HG03432 (cell line): ENCODE measurements at regions not wholly inside any gene's neighbourhood (a gene's known extent, or its start where the extent isn't known, plus 50 kb on each side); places are given as distances from the start of the nearest gene placed in this dataset.

ENCODE experiments used
- ATAC-seq: cut with Tn5 transposase; IDR thresholded peaks from one replicate; pipeline ENCODE4 v1.9.1; 2021; ENCODE audit warnings: mild to moderate bottlenecking, moderate library complexity; ENCODE audit not compliant: unreplicated experiment

DNA sequence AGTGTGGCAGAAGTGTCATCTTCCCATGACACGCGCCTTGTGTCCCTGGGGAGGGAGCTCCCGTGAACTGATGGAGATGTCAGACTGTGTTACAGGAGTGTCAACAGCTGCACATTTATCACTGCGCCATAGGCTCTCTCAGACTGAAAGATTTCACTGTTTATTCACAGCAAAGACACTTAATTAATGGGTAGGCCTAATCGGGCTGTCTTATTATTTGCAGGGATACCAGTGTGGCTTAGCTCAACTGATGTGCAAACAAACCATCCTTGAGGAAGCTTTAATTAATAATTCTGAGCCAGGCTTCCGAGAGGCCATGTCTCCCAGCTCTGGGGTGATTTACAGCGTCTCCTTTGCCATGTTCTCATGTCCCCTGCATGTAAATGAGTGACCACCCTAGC, 771.0 kb downstream of the QKI start:
- no peak for ATAC-seq

- no peak for ATAC-seq
Observed at GRCh38 chr6:164184410-164184809, 769.9 kb downstream of the QKI start.

DNA sequence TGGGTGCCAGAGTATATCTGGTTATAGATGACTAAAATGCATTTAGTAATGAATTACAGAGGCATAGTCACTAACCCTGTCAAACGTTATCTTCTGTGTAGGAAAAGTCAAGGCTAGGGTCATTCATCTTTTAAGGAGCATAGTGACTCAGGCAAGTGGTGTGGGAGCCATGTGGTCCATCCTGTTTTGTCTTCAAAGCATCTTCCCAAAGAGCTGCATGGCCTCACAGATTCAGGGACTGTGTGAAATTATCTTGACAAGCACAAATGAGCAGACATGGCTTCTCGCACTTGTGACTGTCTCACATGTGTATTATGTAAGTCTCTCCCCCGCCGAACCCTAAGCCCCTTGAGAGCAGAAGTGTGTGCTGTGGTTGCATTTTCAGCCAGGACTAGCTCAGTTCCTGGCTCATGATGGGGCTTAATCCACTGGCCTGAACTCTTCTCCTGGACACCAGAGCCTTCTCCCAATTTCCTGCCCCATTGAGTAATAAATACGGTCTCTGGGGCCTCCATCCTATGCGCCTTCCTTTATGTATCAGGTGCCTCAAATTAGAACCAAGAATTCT, 769.1 kb downstream of the QKI start:
- ATAC-seq, result no peak

- ATAC-seq, result no peak
Observed at GRCh38 chr6:164178679-164179332, 764.3 kb downstream of the QKI start.

- ATAC-seq, result no peak
Observed at GRCh38 chr6:164169355-164169754, 754.8 kb downstream of the QKI start.

- ATAC-seq, result no peak
Observed at GRCh38 chr6:164168595-164168994, 754.1 kb downstream of the QKI start.

GRCh38 chr6:164167873-164168405, 753.4 kb downstream of the QKI start:
- ATAC-seq, result no peak

DNA sequence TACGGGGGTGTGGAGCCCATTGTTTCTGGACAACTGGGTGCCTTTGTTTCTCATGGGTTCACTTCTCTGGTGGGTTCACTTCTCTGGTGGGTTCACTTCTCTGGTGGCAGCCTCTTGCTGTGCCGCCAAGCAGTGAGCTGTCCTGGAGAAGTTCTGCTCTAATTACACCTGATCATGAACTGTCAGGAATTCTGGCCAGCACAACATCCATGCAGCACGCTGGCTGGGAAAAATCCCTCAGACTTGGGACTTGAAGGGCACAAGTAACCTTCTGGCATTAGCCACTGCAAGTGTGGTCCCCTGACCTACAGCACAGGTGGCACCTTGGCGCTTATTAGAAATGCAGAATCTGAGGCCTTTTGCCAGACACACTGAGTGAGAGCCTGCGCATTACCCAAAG, 752.5 kb downstream of the QKI start:
- no peak for ATAC-seq

DNA sequence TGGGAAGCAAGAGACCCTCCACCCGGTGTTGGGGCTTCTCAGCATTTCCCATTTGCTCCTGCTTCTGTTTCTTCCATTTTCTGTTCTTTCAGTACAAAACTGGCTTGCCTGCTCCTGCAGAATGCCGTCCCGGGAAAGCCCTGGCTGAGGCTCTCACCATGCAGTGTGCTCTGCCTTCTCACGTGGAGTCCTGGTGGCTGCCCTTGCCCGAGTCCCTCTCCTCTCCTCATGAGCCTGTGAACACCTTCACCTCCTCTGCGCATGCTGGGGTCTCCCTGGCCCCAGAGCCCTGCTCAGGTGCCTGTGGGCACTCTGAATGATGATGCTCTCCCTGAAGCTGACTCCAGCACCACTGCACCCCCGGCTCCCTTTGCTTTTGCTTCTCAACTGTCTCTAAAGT, 752.0 kb downstream of the QKI start:
- no peak for ATAC-seq

- ATAC-seq, result no peak
Observed at GRCh38 chr6:164164876-164165275, 750.4 kb downstream of the QKI start.

GRCh38 chr6:164163239-164163638, 748.7 kb downstream of the QKI start:
- no peak for ATAC-seq

DNA sequence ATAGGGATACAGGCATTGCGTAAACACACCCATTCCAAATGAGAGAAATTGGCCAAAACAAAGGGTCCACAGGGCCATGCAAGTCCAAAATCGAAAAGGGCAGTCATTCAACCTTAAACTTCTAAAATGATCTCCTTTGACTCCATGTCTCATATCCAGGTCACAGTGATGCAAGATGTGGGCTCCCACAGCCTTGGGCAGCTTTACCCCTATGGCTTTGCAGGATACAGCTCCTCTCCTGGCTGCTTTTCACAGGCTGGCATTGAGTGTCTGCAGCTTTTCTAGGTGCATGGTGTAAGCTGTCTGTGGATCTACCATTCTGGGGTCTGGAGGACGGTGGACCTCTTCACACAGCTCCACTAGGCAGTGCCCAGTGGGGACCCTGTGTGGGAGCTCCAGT, 744.5 kb downstream of the QKI start:
- no peak for ATAC-seq

DNA sequence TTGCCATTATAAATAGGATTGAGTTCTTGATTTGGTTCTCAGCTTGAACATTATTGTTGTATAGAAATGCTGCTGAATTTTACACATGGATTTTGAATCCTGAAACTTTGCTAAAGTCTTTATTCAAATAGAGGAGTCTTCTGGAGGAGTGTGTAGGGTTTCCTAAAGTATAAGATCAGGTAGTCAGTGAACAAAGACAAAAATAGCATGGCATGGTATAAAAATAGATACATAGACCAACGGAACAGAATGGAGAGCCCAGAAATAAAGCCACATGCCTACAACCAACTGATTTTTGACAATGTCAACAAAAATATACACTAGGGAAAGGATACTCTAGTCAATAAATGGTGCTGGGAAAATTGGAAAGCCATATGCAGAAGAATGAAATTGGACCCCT, 740.1 kb downstream of the QKI start:
- no peak for ATAC-seq

DNA sequence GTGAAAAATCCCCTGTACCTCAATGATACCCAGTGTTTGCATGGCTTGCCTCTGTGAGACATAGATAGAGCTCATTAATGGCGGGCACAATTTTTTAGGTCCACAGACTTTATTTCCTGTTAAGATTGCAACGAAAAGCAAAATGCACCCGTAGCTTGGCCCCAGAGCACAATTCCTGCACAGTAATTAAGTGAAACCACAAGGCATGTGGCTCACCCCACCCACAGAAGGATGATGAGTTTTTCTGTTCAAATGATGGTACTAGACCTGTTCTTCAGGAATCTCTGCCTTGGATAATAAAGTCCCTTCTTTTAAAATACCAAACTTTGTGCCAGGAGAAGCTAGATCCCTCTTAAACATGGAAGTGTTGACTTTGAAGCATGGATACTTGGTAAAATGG, 738.1 kb downstream of the QKI start:
- no peak for ATAC-seq

DNA sequence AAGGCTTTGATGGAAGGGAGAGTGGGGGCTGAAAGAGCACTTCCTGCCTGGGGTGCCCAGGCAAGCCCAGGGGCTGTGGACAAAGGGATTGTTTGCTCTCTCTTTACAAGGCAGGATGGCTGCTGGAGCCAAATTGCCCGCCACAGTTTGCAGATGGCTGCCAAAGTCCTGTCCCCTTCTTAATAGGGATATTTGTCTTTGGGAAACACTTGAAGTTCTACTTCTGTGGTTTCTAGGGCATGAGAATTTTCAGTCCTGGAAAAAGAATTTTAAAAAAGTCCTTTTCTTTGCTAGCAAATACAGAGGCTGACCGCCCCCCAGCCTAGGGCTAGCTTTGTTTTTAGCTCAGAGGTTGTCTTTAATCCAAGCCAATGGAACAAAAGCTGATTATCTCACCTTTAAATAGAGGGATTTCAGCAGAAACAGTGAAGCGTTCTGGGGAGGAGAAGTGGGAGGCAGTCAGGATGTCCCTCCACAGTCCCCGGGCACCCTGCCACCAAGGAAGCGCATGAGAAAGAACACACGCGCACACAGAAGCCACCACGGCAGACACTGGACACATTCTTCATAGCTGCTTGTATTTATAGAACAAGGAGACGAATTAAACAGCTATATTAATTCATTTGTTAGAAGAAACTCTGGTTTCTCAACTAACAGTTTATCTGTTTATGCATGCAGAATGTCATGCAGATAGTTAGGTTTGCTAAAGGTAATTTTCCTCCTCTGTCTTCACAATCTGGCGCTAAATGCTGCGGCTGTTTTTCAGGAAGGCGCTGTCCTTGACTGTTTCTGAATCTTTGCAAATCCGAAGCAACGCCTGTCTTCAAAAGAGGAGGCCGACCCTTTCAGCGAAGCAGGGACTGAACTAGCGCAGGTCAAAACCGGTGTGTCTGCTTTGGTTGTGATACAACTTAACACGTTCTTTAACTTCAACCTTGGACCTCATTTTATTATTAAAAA, 736.9 kb downstream of the QKI start:
- ATAC-seq, result no peak

DNA sequence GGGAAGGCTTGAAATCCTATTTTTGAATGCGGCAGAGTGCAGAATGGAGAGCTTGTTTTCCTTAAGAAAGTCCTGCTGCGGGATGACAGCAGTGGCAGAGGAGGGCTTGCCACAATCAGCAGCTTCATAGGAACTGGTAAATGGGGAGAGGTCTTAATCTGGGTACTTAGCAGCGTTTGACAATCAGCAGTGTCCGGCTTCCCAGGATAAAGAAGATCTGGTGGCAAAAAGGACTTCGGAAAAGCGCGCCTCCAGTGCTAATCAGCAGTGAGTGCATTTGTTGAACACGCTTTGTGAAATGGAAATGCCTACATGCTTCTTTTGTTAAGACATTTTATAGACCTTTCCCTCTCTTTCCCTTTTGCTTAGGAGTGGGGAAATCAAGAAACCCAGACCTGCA, 735.7 kb downstream of the QKI start:
- no peak for ATAC-seq

DNA sequence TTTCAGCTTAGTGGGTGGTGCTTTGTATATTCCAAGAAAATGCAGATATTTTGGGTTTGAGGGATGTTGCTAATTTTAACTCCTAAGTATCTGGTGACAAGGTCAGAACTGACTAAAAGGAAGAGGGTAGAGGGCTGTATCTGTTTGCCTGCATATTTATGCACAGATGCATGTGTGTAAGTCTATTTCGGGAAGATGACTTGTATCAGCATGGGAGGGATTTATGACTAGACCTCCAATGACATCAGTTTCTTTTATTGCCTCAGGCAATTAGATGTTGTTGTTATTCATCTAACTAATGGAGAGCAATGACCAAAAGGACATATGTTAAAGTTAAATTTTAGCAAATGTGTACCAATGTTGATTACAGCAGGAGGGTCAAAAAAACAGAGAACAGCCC, 734.3 kb downstream of the QKI start:
- no peak for ATAC-seq

GRCh38 chr6:164144316-164144715, 729.8 kb downstream of the QKI start:
- ATAC-seq, result no peak

DNA sequence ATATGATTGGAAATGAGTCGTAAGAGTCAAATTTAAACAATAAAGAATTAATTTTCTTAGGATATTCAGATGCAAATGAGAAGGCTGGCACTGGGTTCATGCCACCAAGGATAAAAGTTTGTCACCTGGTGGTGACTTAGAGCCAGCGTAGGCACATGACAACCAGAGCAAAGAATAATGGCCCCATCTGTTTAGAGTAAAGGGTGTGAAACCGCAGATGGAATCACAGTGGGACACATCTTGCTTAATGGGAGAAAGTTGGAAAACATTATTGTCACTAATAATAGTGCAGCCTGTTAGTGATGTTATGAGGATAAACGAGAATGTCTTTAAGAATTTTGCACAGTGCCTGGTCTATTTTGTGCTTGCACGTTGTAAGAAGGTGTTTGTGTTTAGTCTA, 727.8 kb downstream of the QKI start:
- ATAC-seq, result no peak

GRCh38 chr6:164135511-164136132, 721.1 kb downstream of the QKI start:
- ATAC-seq, result no peak

- no peak for ATAC-seq
Observed at GRCh38 chr6:164133095-164133494, 718.6 kb downstream of the QKI start.
